ENCODE measurements at regions not wholly inside any gene's neighbourhood (a gene's known extent, or its start where the extent isn't known, plus 50 kb on each side); places are given as distances from the start of the nearest gene placed in this dataset.
"Not testable (repeated sequence)": the region's sequence is repeated elsewhere in the genome, so short reads cannot be mapped to it uniquely, and the experiment has no call there.

DNA sequence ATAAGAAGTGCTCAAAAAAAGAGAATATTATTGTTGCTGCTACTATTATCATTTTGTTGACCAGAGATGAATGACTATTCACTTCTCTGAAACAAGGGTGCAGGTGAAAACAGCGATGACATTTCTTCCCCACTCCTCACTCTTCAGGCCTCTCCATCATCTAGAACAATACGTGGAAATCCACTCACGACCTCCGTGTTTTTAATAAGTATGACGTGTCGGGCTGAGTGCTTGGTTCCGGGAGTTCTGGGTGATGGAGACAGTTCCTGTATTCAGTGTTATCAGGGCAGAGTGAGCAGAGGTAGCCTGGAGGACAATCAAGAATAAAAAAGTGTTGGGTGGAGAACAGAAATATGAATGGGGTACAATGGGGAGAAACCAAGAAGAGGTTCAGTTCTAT is 130.0 kb upstream of the ZNF217 start:
- H2AFZ ChIP-seq: no peak overlapping the region
- no peak overlapping the region for H3K9ac ChIP-seq
- no peaks in the 10 kb centered on the region for H3K79me2 ChIP-seq
- no peaks in the 10 kb centered on the region for H3K36me3 ChIP-seq (ENCODE audit: control insufficient read depth, insufficient read depth, low read length)
- no peaks in the 10 kb centered on the region for H3K9me3 ChIP-seq (ENCODE audit: control insufficient read depth, low read length)
- no peak overlapping the region for H3K27ac ChIP-seq
- no peaks in the 10 kb centered on the region for H3K27me3 ChIP-seq (ENCODE audit: control insufficient read depth, insufficient read depth, low read length)
- H3K4me2 ChIP-seq (ENCODE audit: low read length): no peak overlapping the region
- TF ChIP-seq CTCF (IDR thresholded peaks at IDR 0.05): no peak
- H3K4me1 ChIP-seq: no peaks in the 10 kb centered on the region
- no peak overlapping the region for H3K4me3 ChIP-seq (ENCODE audit: low read depth, low read length)

DNA sequence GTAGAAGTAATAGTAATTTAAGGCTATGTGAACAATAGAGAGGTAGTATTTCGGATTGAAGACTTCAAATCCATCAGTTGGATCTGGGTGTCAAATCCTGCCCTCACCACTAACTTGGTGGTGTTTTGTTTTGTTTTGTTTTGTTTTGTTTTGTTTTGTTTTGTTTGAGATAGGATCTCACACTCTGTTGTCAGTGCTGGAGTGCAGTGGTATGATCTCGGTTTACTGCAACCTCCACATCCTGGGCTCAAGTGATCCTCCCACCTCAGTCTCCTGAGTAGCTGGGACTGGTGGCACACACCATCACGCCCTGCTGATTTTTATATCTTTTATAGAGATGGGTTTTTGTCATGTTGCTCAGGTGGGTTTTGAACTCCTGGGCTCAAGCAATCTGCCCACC is 129.4 kb upstream of the ZNF217 start:
- H3K9ac ChIP-seq: no peak overlapping the region
- H3K27ac ChIP-seq: no peak overlapping the region
- H3K4me3 ChIP-seq (ENCODE audit: low read depth, low read length): no peak overlapping the region
- TF ChIP-seq CTCF (IDR thresholded peaks at IDR 0.05): no peak
- H3K9me3 ChIP-seq (ENCODE audit: control insufficient read depth, low read length): no peaks in the 10 kb centered on the region
- no peaks in the 10 kb centered on the region for H3K79me2 ChIP-seq
- no peak overlapping the region for H2AFZ ChIP-seq
- H3K27me3 ChIP-seq (ENCODE audit: control insufficient read depth, insufficient read depth, low read length): no peaks in the 10 kb centered on the region
- no peaks in the 10 kb centered on the region for H3K36me3 ChIP-seq (ENCODE audit: control insufficient read depth, insufficient read depth, low read length)
- H3K4me1 ChIP-seq: no peaks in the 10 kb centered on the region
- no peak overlapping the region for H3K4me2 ChIP-seq (ENCODE audit: low read length)

DNA sequence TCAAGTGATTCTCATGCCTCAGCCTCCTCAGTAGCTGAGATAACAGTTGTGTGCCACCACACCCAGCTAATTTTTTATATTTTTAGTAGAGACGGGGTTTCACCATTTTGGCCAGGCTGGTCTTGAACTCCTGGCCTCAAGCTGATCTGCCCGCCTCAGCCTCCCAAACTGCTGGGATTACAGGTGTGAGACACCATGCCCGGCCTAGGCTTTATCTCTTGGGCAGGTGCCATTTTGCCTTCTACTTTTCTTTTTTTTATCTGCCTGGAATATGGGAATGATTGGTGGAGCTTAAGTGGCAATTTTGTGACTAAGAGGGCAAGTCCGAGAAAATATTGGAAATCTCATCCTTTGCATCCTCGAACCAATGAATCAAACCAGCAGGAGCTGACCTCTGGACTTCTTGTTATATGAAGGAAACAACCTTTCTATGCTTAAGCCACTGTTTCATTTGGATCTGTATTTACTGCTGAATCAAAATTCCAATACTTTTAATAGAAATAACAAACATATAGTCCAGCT is 128.9 kb upstream of the ZNF217 start:
- Histone ChIP-seq H3K27ac (no peak overlapping the region), H3K4me1 (no peaks in the 10 kb centered on the region), H2AFZ (no peak overlapping the region), H3K4me3 (ENCODE audit: low read depth, low read length) (no peak overlapping the region), H3K4me2 (ENCODE audit: low read length) (no peak overlapping the region), H3K27me3 (ENCODE audit: control insufficient read depth, insufficient read depth, low read length) (no peaks in the 10 kb centered on the region), H3K9ac (no peak overlapping the region), H3K79me2 (no peaks in the 10 kb centered on the region), H3K9me3 (ENCODE audit: control insufficient read depth, low read length) (no peaks in the 10 kb centered on the region), H3K36me3 (ENCODE audit: control insufficient read depth, insufficient read depth, low read length) (no peaks in the 10 kb centered on the region)
- TF ChIP-seq CTCF (IDR thresholded peaks at IDR 0.05): no peak

DNA sequence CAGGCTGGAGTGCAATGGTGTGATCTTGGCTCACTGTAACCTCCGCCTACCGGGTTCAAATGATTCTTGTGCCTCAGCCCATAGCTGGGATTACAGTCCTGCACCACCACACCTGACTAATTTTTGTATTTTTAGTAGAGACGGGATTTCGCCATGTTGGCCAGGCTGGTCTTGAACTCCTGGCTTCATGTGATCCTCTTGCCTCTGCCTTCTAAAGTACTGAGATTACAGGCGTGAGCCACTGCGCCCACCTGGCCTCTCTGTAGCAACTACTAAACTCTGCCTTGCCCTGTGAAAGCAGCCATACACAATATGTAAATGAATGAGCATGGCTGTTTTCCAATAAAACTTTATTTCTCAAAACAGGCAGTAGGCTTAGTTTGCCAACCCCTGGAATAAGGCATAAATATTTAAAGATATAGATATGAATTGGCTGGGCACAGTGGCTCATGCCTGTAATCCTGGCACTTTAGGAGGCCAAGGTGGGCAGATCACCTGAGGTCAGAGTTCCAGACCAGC is 127.9 kb upstream of the ZNF217 start:
- H3K4me3 ChIP-seq (ENCODE audit: low read depth, low read length); H3K4me1 ChIP-seq; H2AFZ ChIP-seq; H3K4me2 ChIP-seq (ENCODE audit: low read length); H3K27ac ChIP-seq; H3K36me3 ChIP-seq (ENCODE audit: control insufficient read depth, insufficient read depth, low read length); H3K9me3 ChIP-seq (ENCODE audit: control insufficient read depth, low read length); H3K79me2 ChIP-seq; H3K9ac ChIP-seq; H3K27me3 ChIP-seq (ENCODE audit: control insufficient read depth, insufficient read depth, low read length): not testable (repeated sequence)

- H3K9me3 ChIP-seq (ENCODE audit: control insufficient read depth, low read length); H3K27ac ChIP-seq; H3K27me3 ChIP-seq (ENCODE audit: control insufficient read depth, insufficient read depth, low read length); H3K4me2 ChIP-seq (ENCODE audit: low read length); H3K4me3 ChIP-seq (ENCODE audit: low read depth, low read length); H3K79me2 ChIP-seq; H3K4me1 ChIP-seq; H3K9ac ChIP-seq; H2AFZ ChIP-seq; H3K36me3 ChIP-seq (ENCODE audit: control insufficient read depth, insufficient read depth, low read length): not testable (repeated sequence)
These were observed 125.6 kb upstream of the ZNF217 start for GRCh38 chr20:53719171-53719803.

All from parathyroid adenoma (tissue), 2 donors.